ENCODE measurements at regions not wholly inside any gene's neighbourhood (a gene's known extent, or its start where the extent isn't known, plus 50 kb on each side); places are given as distances from the start of the nearest gene placed in this dataset.

- H3K27me3 ChIP-seq: no peaks in the 10 kb centered on the region
- no peak for ATAC-seq
- no peaks in the 10 kb centered on the region for H3K36me3 ChIP-seq
- H3K9me3 ChIP-seq: no peaks in the 10 kb centered on the region
- H3K4me1 ChIP-seq: no peaks in the 10 kb centered on the region
- H3K27ac ChIP-seq: no peak overlapping the region
- FAIRE-seq: no peak
- DNase-seq: no peak
- intact Hi-C loops (cut with DNase I): no loop called here
- no peak overlapping the region for H3K4me3 ChIP-seq
- TF ChIP-seq CTCF (IDR thresholded peaks at IDR 0.05): no peak
- WGBS, 2 donors: 56 to 61% methylated on average over 5 of the region's 5 CpGs
Measured at GRCh38 chr4:15325987-15326386, 101.8 kb upstream of the C1QTNF7 start.

- Histone ChIP-seq H3K4me1 (no peaks in the 10 kb centered on the region), H3K4me3 (no peak overlapping the region), H3K27me3 (no peaks in the 10 kb centered on the region), H3K27ac (no peak overlapping the region), H3K9me3 (no peaks in the 10 kb centered on the region), H3K36me3 (no peaks in the 10 kb centered on the region)
- no peak for TF ChIP-seq CTCF (IDR thresholded peaks at IDR 0.05)
- no peak for FAIRE-seq
- intact Hi-C loops (cut with DNase I): no loop called here
- 62 to 65% methylated on average over 7 of the region's 7 CpGs for WGBS, 2 donors
- no peak for ATAC-seq
- DNase-seq: no peak
Measured at GRCh38 chr4:15327311-15328298, 100.2 kb upstream of the C1QTNF7 start.

GRCh38 chr4:15331930-15332329 is 95.9 kb upstream of the C1QTNF7 start:
- no peak for ATAC-seq
- Histone ChIP-seq H3K4me1 (no peaks in the 10 kb centered on the region), H3K9me3 (no peaks in the 10 kb centered on the region), H3K4me3 (no peak overlapping the region), H3K27me3 (no peaks in the 10 kb centered on the region), H3K36me3 (no peaks in the 10 kb centered on the region), H3K27ac (no peak overlapping the region)
- FAIRE-seq: no peak
- no peak for DNase-seq
- intact Hi-C loops (cut with DNase I): no loop called here
- 52 to 58% methylated on average over 3 of the region's 3 CpGs for WGBS, 2 donors
- no peak for TF ChIP-seq CTCF (IDR thresholded peaks at IDR 0.05)

GRCh38 chr4:15332377-15332776 is 95.5 kb upstream of the C1QTNF7 start:
- TF ChIP-seq CTCF (IDR thresholded peaks at IDR 0.05): no peak
- DNase-seq: no peak
- no peak overlapping the region for H3K27ac ChIP-seq
- no peaks in the 10 kb centered on the region for H3K27me3 ChIP-seq
- H3K36me3 ChIP-seq: no peaks in the 10 kb centered on the region
- H3K9me3 ChIP-seq: no peaks in the 10 kb centered on the region
- no peak overlapping the region for H3K4me3 ChIP-seq
- intact Hi-C loops (cut with DNase I): no loop called here
- 73 to 78% methylated on average over 4 of the region's 4 CpGs for WGBS, 2 donors
- ATAC-seq: no peak
- FAIRE-seq: no peak
- H3K4me1 ChIP-seq: no peaks in the 10 kb centered on the region

All from pancreas (tissue), 10 donors.